ENCODE measurements at regions not wholly inside any gene's neighbourhood (a gene's known extent, or its start where the extent isn't known, plus 50 kb on each side); places are given as distances from the start of the nearest gene placed in this dataset.
"Not testable (repeated sequence)": the region's sequence is repeated elsewhere in the genome, so short reads cannot be mapped to it uniquely, and the experiment has no call there.

- no peaks in the 10 kb centered on the region for H3K36me3 ChIP-seq (ENCODE audit: control insufficient read depth, insufficient read depth, low read length)
- no peaks in the 10 kb centered on the region for H3K9me3 ChIP-seq (ENCODE audit: control insufficient read depth, insufficient read depth, low read length)
- DNase-seq (ENCODE audit: low read depth in 4 of 6, low spot score in 6 of 6): peak in 1 of 6 donors; percentile 26
- WGBS (ENCODE audit: insufficient coverage): 69% methylated on average over 4 of the region's 4 CpGs
- no peaks in the 10 kb centered on the region for H3K27me3 ChIP-seq (ENCODE audit: control insufficient read depth, insufficient read depth, low read length)
- H3K4me1 ChIP-seq (ENCODE audit: control insufficient read depth, insufficient read depth, low read length): peaks cover 34% of the 10 kb centered on the region
- no peak overlapping the region for H3K4me3 ChIP-seq (ENCODE audit: low read depth, low read length)
- H3K27ac ChIP-seq (ENCODE audit: low read depth, low read length): peak overlapping the region; percentile 63
These were observed 160.1 kb upstream of the NFIA start for GRCh38 chr1:60922304-60922703.

GRCh38 chr1:60921175-60921574 is 161.2 kb upstream of the NFIA start:
- Histone ChIP-seq H3K9me3 (ENCODE audit: control insufficient read depth, insufficient read depth, low read length) (no peaks in the 10 kb centered on the region), H3K4me3 (ENCODE audit: low read depth, low read length) (no peak overlapping the region), H3K36me3 (ENCODE audit: control insufficient read depth, insufficient read depth, low read length) (no peaks in the 10 kb centered on the region), H3K27ac (ENCODE audit: low read depth, low read length) (no peak overlapping the region), H3K27me3 (ENCODE audit: control insufficient read depth, insufficient read depth, low read length) (no peaks in the 10 kb centered on the region), H3K4me1 (ENCODE audit: control insufficient read depth, insufficient read depth, low read length) (peaks cover 34% of the 10 kb centered on the region)
- 93% methylated on average over 4 of the region's 4 CpGs for WGBS (ENCODE audit: insufficient coverage)
- DNase-seq (ENCODE audit: low read depth in 4 of 6, low spot score in 6 of 6): no peak

- H3K4me1 ChIP-seq (ENCODE audit: control insufficient read depth, insufficient read depth, low read length): peaks cover 34% of the 10 kb centered on the region
- H3K27ac ChIP-seq (ENCODE audit: low read depth, low read length): no peak overlapping the region
- DNase-seq (ENCODE audit: low read depth in 4 of 6, low spot score in 6 of 6): no peak
- H3K9me3 ChIP-seq (ENCODE audit: control insufficient read depth, insufficient read depth, low read length): no peaks in the 10 kb centered on the region
- H3K27me3 ChIP-seq (ENCODE audit: control insufficient read depth, insufficient read depth, low read length): no peaks in the 10 kb centered on the region
- no peaks in the 10 kb centered on the region for H3K36me3 ChIP-seq (ENCODE audit: control insufficient read depth, insufficient read depth, low read length)
- H3K4me3 ChIP-seq (ENCODE audit: low read depth, low read length): no peak overlapping the region
- 100% methylated on average over 1 of the region's 2 CpGs for WGBS (ENCODE audit: insufficient coverage)
These were observed 161.8 kb upstream of the NFIA start for GRCh38 chr1:60920561-60920960.

DNA sequence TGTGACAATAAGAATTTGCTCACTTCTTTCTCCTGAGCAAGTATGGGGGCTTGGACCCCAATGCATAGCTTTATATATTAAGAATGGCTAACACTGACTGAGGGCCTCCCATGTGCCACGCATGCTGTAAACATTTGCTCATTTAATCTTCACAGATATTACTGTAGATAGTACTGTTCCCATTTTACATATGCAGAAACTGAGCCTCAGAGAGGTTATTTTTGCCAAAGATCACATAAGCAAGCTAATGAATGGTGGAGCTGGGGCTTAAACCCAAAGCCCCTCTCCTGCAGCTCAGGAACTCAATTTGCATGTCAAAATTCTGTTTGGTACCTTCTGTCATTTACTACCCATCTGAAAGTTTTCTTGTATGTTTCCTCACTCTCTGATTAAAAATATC is 163.5 kb upstream of the NFIA start:
- no peak overlapping the region for H3K27ac ChIP-seq (ENCODE audit: low read depth, low read length)
- DNase-seq (ENCODE audit: low read depth in 4 of 6, low spot score in 6 of 6): no peak
- no peaks in the 10 kb centered on the region for H3K36me3 ChIP-seq (ENCODE audit: control insufficient read depth, insufficient read depth, low read length)
- H3K9me3 ChIP-seq (ENCODE audit: control insufficient read depth, insufficient read depth, low read length): no peaks in the 10 kb centered on the region
- no peaks in the 10 kb centered on the region for H3K27me3 ChIP-seq (ENCODE audit: control insufficient read depth, insufficient read depth, low read length)
- H3K4me1 ChIP-seq (ENCODE audit: control insufficient read depth, insufficient read depth, low read length): peaks cover 17% of the 10 kb centered on the region
- no CpG with 5 or more reads among the region's 1 CpG for WGBS (ENCODE audit: insufficient coverage)
- H3K4me3 ChIP-seq (ENCODE audit: low read depth, low read length): no peak overlapping the region

DNA sequence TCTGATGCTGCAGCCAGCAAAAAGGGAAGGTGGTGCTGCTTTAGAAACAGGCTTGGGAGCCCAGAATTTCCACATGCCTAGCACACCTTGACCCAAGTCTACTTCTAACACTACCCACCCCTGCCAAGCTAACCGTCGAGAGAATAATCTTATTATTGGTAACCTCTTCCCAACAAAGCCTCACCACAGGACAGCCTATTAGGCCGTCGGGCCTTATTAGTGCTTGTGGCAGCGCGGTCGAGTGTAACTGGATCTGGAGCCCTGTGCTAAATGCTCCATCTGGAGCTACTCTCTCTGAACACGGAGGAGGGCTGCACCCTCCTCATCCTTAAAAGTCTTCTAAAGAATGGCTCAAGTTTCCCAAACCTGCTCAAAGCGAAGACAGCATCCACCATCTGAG is 165.5 kb upstream of the NFIA start:
- WGBS (ENCODE audit: insufficient coverage): 46% methylated on average over 7 of the region's 9 CpGs
- no peak overlapping the region for H3K4me3 ChIP-seq (ENCODE audit: low read depth, low read length)
- H3K36me3 ChIP-seq (ENCODE audit: control insufficient read depth, insufficient read depth, low read length): no peaks in the 10 kb centered on the region
- peaks cover 4% of the 10 kb centered on the region for H3K4me1 ChIP-seq (ENCODE audit: control insufficient read depth, insufficient read depth, low read length)
- H3K9me3 ChIP-seq (ENCODE audit: control insufficient read depth, insufficient read depth, low read length): no peaks in the 10 kb centered on the region
- no peak overlapping the region for H3K27ac ChIP-seq (ENCODE audit: low read depth, low read length)
- no peak for DNase-seq (ENCODE audit: low read depth in 4 of 6, low spot score in 6 of 6)
- H3K27me3 ChIP-seq (ENCODE audit: control insufficient read depth, insufficient read depth, low read length): no peaks in the 10 kb centered on the region

DNA sequence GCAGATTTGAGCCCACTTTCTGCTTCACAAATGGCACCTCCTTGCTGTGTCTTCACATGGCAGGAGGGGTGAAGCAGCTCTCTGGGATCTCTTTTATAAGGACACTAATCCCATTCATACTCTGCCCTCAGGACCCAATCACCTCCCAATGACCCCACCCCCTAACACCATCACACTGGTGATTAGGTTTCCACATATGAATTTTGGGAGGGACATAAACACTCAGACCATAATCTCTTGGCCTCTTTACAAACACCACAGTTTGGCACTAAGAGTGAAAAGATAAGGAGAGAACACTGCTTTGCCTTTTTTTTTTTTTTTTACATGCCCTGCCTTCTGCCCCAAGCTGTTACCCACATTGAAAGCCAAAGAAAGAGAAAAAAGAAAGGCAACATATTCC is 166.2 kb upstream of the NFIA start:
- H3K4me1 ChIP-seq (ENCODE audit: control insufficient read depth, insufficient read depth, low read length): peaks cover 9% of the 10 kb centered on the region
- peak in 1 of 6 donors; percentile 44 for DNase-seq (ENCODE audit: low read depth in 4 of 6, low spot score in 6 of 6)
- H3K36me3 ChIP-seq (ENCODE audit: control insufficient read depth, insufficient read depth, low read length): no peaks in the 10 kb centered on the region
- H3K27me3 ChIP-seq (ENCODE audit: control insufficient read depth, insufficient read depth, low read length): no peaks in the 10 kb centered on the region
- H3K9me3 ChIP-seq (ENCODE audit: control insufficient read depth, insufficient read depth, low read length): no peaks in the 10 kb centered on the region
- H3K27ac ChIP-seq (ENCODE audit: low read depth, low read length): no peak overlapping the region
- no peak overlapping the region for H3K4me3 ChIP-seq (ENCODE audit: low read depth, low read length)

- no peak overlapping the region for H3K4me3 ChIP-seq (ENCODE audit: low read depth, low read length)
- H3K27ac ChIP-seq (ENCODE audit: low read depth, low read length): no peak overlapping the region
- no peaks in the 10 kb centered on the region for H3K36me3 ChIP-seq (ENCODE audit: control insufficient read depth, insufficient read depth, low read length)
- peaks cover 9% of the 10 kb centered on the region for H3K4me1 ChIP-seq (ENCODE audit: control insufficient read depth, insufficient read depth, low read length)
- no peaks in the 10 kb centered on the region for H3K27me3 ChIP-seq (ENCODE audit: control insufficient read depth, insufficient read depth, low read length)
- no peak for DNase-seq (ENCODE audit: low read depth in 4 of 6, low spot score in 6 of 6)
- H3K9me3 ChIP-seq (ENCODE audit: control insufficient read depth, insufficient read depth, low read length): no peaks in the 10 kb centered on the region
- 91% methylated on average over 4 of the region's 6 CpGs for WGBS (ENCODE audit: insufficient coverage)
These were observed 166.9 kb upstream of the NFIA start for GRCh38 chr1:60915441-60915840.

DNA sequence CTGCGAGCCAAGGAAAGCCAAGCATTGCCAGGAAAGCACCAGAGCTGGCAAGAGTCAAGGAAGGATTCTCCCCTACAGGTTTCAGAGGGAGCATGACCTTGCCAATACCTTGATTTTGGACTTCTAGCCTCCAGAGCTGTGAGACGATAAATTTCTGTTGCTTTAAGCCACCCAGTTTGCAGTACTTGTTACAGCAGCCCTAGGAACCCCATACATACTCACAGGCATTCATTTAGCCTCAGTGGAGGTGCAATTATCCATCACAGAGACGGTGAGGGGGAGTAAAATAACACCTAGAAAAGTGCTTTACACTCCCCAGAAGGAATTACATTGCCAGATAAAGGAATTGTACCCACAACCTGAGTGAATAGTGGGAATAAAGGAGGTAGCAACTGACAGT is 167.4 kb upstream of the NFIA start:
- no peaks in the 10 kb centered on the region for H3K9me3 ChIP-seq (ENCODE audit: control insufficient read depth, insufficient read depth, low read length)
- no peak for DNase-seq (ENCODE audit: low read depth in 4 of 6, low spot score in 6 of 6)
- no peaks in the 10 kb centered on the region for H3K27me3 ChIP-seq (ENCODE audit: control insufficient read depth, insufficient read depth, low read length)
- no peak overlapping the region for H3K4me3 ChIP-seq (ENCODE audit: low read depth, low read length)
- peaks cover 9% of the 10 kb centered on the region for H3K4me1 ChIP-seq (ENCODE audit: control insufficient read depth, insufficient read depth, low read length)
- H3K27ac ChIP-seq (ENCODE audit: low read depth, low read length): no peak overlapping the region
- no peaks in the 10 kb centered on the region for H3K36me3 ChIP-seq (ENCODE audit: control insufficient read depth, insufficient read depth, low read length)
- 100% methylated on average over 1 of the region's 3 CpGs for WGBS (ENCODE audit: insufficient coverage)

DNA sequence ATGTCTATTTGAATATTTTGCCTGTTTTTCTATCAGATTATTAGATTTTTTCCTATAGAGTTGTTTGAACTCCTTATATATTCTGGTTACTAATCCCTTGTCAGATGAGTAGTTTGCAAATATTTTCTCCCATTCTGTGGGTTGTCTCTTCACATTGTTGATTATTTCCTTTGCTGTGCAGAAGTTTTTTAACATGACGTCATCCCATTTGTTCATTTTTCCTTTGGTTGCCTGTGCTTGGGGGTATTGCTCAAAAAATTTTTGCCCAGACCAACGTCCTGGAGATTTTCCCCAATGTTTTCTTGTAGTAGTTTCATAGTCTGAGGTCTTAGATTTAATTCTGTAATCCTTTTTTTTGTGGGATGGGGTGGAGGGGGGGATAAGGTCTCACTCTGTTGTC is 168.7 kb upstream of the NFIA start:
- DNase-seq (ENCODE audit: low read depth in 4 of 6, low spot score in 6 of 6): not testable (repeated sequence)
- WGBS (ENCODE audit: insufficient coverage): 80% methylated on average over 2 of the region's 2 CpGs

GRCh38 chr1:60913039-60913438 is 169.3 kb upstream of the NFIA start:
- no peak for DNase-seq (ENCODE audit: low read depth in 4 of 6, low spot score in 6 of 6)
- Histone ChIP-seq H3K4me1 (ENCODE audit: control insufficient read depth, insufficient read depth, low read length) (peaks cover 9% of the 10 kb centered on the region), H3K27ac (ENCODE audit: low read depth, low read length) (no peak overlapping the region), H3K9me3 (ENCODE audit: control insufficient read depth, insufficient read depth, low read length) (no peaks in the 10 kb centered on the region), H3K27me3 (ENCODE audit: control insufficient read depth, insufficient read depth, low read length) (no peaks in the 10 kb centered on the region), H3K4me3 (ENCODE audit: low read depth, low read length) (no peak overlapping the region), H3K36me3 (ENCODE audit: control insufficient read depth, insufficient read depth, low read length) (no peaks in the 10 kb centered on the region)
- WGBS (ENCODE audit: insufficient coverage): no CpG with 5 or more reads among the region's 3 CpGs

More for the DNA sequence above, 168.7 kb upstream of the NFIA start:
- not testable (repeated sequence) for H3K27me3 ChIP-seq (ENCODE audit: control insufficient read depth, insufficient read depth, low read length); H3K27ac ChIP-seq (ENCODE audit: low read depth, low read length); H3K9me3 ChIP-seq (ENCODE audit: control insufficient read depth, insufficient read depth, low read length); H3K36me3 ChIP-seq (ENCODE audit: control insufficient read depth, insufficient read depth, low read length); H3K4me1 ChIP-seq (ENCODE audit: control insufficient read depth, insufficient read depth, low read length); H3K4me3 ChIP-seq (ENCODE audit: low read depth, low read length)

Measured in spinal cord (tissue), 9 donors.